ENCODE measurements at regions not wholly inside any gene's neighbourhood (a gene's known extent, or its start where the extent isn't known, plus 50 kb on each side); places are given as distances from the start of the nearest gene placed in this dataset.

DNA sequence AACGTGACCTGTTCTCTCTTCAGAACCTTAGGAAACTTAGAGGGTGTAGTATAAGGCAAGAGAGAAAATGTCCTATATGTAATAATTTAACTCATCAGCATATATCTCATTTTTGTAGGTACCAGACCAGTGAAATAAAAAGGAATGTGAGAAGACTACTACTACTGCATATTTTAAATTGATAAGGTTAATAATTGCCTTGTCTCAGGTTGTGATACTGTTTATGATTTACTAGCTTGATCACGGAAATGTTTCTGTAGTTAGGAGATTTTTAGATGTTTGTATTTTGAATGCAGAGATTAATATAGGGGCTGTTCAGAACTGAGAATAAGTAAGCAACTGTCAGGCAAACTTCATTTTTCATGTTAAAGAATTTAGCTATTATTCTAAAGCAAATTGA, 1563.4 kb downstream of the C4orf33 start:
- TF ChIP-seq POLR2A (IDR thresholded peaks at IDR 0.05; ENCODE audit: extremely low read depth, insufficient read length) (no peak), MYC (IDR thresholded peaks at IDR 0.05; ENCODE audit: low read depth, low read length) (no peak)
- TF ChIP-seq, protein P1, sequence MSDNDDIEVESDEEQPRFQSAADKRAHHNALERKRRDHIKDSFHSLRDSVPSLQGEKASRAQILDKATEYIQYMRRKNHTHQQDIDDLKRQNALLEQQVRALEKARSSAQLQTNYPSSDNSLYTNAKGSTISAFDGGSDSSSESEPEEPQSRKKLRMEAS (IDR thresholded peaks at IDR 0.05; ENCODE audit: low read depth, low read length) = no peak
- TF ChIP-seq, protein P2, sequence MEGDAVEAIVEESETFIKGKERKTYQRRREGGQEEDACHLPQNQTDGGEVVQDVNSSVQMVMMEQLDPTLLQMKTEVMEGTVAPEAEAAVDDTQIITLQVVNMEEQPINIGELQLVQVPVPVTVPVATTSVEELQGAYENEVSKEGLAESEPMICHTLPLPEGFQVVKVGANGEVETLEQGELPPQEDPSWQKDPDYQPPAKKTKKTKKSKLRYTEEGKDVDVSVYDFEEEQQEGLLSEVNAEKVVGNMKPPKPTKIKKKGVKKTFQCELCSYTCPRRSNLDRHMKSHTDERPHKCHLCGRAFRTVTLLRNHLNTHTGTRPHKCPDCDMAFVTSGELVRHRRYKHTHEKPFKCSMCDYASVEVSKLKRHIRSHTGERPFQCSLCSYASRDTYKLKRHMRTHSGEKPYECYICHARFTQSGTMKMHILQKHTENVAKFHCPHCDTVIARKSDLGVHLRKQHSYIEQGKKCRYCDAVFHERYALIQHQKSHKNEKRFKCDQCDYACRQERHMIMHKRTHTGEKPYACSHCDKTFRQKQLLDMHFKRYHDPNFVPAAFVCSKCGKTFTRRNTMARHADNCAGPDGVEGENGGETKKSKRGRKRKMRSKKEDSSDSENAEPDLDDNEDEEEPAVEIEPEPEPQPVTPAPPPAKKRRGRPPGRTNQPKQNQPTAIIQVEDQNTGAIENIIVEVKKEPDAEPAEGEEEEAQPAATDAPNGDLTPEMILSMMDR (IDR thresholded peaks at IDR 0.05; ENCODE audit: low read depth, low read length) = no peak
